Hepatocyte (in vitro differentiated cells): ENCODE measurements at regions not wholly inside any gene's neighbourhood (a gene's known extent, or its start where the extent isn't known, plus 50 kb on each side); places are given as distances from the start of the nearest gene placed in this dataset.
"Not testable (repeated sequence)": the region's sequence is repeated elsewhere in the genome, so short reads cannot be mapped to it uniquely, and the experiment has no call there.

Experiments used
- EZH2 ChIP-seq: fragments of 200-600 bp; sonication (generic); IDR thresholded peaks from 2 replicates; pipeline ENCODE4 v1.6.1; 2016; ENCODE audit warnings: antibody characterized with exemption, mild to moderate bottlenecking, borderline replicate concordance
- EZH2phosphoT487 ChIP-seq: fragments of 200-600 bp; sonication (generic); IDR thresholded peaks from one replicate; pipeline ENCODE4 v1.6.1; 2018; ENCODE audit warnings: antibody characterized with exemption, mild to moderate bottlenecking, low read depth, moderate library complexity; ENCODE audit not compliant: unreplicated experiment, severe bottlenecking
- TF ChIP-seq, protein P1 (sequence below): fragments of 200-600 bp; sonication (generic); IDR thresholded peaks from 2 replicates; pipeline ENCODE4 v1.5.1; 2016; ENCODE audit warnings: antibody characterized with exemption, mild to moderate bottlenecking; ENCODE audit not compliant: poor library complexity

DNA sequence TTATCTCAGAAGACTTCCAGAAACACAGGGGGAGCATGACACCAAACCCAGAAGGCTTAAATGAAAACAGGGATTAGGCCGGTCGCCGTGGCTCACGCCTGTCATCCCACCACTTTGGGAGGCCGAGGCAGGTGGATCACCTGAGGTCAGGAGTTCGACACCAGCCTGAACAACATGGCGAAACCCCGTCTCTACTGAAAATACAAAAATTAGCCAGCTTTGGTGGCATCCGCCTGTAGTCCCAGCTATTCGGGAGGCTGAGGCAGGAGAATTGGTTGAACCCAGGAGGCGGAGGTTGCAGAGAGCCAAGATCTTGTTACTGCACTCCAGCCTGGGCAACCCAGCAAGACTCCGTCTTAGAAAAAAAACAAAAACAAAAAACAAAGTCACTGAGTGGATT, 294.1 kb downstream of the ASMT start:
- TF ChIP-seq, protein P1, sequence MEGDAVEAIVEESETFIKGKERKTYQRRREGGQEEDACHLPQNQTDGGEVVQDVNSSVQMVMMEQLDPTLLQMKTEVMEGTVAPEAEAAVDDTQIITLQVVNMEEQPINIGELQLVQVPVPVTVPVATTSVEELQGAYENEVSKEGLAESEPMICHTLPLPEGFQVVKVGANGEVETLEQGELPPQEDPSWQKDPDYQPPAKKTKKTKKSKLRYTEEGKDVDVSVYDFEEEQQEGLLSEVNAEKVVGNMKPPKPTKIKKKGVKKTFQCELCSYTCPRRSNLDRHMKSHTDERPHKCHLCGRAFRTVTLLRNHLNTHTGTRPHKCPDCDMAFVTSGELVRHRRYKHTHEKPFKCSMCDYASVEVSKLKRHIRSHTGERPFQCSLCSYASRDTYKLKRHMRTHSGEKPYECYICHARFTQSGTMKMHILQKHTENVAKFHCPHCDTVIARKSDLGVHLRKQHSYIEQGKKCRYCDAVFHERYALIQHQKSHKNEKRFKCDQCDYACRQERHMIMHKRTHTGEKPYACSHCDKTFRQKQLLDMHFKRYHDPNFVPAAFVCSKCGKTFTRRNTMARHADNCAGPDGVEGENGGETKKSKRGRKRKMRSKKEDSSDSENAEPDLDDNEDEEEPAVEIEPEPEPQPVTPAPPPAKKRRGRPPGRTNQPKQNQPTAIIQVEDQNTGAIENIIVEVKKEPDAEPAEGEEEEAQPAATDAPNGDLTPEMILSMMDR, result not testable (repeated sequence)
- TF ChIP-seq EZH2, EZH2phosphoT487: not testable (repeated sequence)
